GM18507 (cell line): ENCODE measurements at regions not wholly inside any gene's neighbourhood (a gene's known extent, or its start where the extent isn't known, plus 50 kb on each side); places are given as distances from the start of the nearest gene placed in this dataset.
"Not testable (repeated sequence)": the region's sequence is repeated elsewhere in the genome, so short reads cannot be mapped to it uniquely, and the experiment has no call there.

Experiments used
- DNase-seq: peaks from one replicate; pipeline ENCODE4 v3.0.0; 2011; ENCODE audit warnings: low read depth; ENCODE audit not compliant: insufficient read length; ENCODE audit errors: extremely low spot score
- FAIRE-seq: peaks from 2 replicates; lab custom pipeline; 2011; peaks lifted over from hg19 to GRCh38; lab: Jason Lieb, UNC

DNA sequence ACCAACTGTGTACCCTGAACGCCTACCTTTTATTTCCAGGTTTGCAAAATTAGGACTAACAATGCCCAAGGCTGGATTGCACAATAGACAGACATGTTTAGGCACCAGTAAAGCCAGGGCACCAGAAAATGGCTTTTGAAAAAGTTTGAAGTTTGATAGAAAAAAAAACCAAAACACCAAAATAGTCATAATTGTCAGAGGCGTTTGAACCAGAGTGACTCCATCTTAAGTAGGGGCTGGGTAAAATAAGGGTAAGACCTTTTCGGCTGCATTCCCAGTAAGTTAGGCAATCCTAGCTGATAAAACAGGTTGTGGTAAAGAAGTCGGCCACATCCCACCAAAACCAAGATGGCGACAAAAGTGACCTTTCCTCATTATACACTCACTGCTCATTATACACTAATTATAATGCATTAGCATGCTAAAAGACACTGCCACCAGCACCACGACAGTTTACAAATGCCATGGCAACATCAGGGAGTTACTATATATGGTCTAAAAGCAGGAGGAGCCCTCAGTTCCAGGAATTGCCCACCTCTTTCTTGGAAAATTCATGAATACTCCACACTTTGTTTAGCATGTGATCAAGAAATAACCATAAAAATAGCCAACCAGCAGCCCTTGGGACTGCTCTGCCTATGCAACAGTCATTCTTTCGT is 71.2 kb upstream of the EPCAM start:
- FAIRE-seq = no peak
- no peak for DNase-seq

DNA sequence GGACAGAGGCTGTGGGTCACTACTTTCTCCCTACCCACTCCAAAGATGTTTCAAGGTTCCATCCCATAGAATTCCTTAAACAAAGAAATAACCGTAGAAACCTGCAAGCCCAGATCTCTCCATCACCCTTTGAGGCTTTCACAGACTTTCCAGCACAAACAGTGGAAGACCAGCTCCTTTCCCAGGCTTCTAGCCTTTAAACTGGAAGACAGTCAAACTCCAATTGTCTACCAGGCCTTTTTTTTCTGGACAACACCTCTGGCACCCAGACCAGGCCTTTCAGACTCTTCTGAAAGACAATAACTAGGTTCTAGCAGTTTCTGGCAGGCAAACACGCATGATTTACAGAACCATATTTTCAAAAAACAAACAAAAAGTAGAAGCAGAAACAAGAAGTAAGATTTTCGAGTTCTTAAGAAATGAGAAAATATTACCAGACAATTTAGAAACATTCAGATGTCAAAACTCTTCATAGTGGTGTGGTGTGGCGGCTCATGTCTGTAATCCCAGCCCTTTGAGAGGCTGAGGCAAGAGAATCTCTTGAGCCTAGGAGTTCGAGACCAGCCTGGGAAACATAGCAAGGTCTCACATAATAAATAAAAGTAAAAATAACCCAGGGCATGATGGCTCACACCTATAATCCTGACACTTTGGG is 73.0 kb upstream of the EPCAM start:
- FAIRE-seq = no peak
- no peak for DNase-seq

DNA sequence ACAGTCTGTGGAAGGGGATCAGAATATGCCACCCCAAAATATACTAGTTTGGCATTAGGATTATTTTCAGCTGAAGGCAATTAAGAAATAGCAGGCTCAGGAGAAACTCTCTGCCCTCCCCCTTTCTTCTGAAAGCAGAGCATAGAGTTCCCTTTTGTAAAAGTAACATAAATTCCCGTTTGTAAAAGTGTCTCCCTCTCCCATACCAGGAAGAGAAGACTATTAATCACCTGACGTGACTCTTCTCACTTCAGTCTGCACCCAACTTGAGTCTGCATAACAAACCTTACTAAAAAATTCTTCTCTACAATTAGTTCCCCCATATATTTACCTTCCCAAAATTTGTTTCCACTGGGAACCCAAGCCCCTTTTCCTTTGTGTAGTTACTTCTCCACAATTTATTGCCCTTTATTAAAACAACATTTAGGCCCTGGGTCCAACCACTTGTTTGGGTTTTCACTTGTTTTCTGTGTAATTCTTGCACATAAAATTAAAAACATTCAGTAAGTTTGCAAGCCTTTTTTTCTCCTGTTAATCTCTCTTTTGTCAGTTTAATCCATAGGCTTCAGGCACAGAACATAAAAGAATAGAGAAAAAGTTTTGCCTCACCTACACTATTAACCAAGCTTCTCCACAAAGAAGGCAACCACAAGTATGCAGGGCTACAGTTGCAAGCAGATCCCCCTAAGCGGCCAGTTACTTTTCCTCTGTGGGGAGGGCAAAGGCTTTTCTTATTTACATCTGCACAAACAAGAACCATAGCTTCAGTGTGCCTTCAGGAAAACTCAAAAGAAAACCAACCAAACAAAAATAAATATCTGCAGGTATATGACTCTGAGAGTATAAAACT is 73.8 kb upstream of the EPCAM start:
- no peak for FAIRE-seq
- DNase-seq = no peak

DNA sequence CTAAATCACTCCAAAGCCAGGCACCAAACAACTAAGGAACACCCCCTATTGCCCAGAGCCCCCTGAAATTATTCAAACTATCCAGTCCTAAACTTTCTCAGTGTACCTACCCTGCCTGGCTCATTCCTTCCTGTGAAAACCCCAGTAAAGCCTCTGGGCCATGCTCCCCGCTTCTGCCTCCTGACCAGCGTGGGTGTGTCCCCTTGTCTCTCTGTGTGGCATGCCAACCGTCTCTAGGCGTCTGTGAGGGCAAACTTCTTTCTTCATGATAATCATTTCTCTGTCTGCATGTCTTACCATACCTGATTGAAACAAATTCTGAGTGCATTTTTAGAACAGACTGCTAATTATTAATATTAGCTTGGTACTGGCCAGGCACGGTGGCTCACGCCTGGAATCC is 75.1 kb upstream of the EPCAM start:
- no peak for FAIRE-seq
- no peak for DNase-seq

DNA sequence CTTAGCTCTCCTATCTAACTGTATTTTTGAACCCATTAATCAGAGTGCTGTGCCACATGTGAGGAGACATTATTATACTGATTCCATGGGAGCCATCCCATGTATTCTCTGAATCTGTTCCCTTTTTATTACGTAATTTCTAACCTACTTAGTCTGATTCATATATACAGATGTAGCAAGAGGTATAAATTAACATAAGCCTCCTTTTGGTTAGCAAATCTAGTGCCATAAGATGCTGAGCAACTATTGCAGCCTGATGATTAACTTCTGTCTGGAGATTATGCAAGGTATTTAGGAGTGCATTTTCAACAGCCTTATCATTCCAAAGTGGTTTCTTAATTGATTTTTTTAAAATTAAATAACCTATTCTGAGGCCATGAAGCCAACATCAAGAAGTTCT is 80.2 kb upstream of the EPCAM start:
- FAIRE-seq = no peak
- no peak for DNase-seq

DNA sequence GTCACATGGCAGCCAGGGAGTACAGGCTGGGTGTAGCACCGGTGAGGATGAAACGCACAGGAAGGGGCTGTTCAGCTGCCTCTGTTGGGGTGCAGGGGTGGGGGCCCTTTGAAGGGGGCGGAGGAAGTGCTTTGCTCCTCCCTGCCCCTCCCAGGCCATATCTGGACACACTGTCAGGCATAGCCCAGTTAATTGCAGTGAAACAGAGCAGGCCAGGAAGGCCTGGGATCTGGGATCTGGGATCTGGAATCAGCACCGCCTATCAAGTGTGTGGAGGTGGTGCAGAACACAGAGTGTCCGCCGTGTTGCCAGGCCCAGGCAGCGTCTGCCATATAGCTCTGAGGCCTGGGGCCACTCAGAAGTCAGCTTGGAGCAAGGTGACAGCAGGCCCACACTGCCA is 85.5 kb upstream of the EPCAM start:
- no peak for DNase-seq
- no peak for FAIRE-seq

DNA sequence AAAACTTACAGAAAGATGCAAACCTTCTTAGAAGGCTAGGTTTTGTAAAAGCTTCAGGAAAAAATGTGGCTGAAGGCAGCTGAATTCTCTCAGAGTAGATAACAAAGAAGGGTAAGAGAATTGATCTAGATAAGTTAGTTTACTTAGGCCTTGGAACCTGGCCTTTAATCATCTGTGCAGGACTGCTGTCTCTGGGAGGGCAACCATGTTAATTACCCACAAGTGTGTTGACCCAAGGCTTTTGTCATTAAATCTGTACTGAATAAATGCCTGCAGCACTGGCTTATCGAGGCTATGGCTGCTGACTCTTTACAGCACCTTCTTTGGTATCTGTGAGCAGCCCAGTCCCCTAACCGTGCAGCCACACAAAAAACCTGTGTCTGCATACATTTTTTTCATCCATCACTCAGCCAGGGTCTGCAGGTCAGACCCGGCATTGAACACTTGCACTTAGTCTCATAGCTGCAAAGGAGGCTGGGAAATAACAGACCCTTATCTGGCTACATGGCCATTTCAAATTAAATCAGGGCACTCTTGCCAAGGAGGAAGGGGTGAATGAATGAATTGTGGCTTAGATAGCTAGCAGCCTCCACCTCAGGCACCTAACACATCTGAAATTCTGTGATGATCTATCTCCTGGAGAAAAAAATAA is 86.4 kb upstream of the EPCAM start:
- FAIRE-seq (no peak), DNase-seq (no peak)

DNA sequence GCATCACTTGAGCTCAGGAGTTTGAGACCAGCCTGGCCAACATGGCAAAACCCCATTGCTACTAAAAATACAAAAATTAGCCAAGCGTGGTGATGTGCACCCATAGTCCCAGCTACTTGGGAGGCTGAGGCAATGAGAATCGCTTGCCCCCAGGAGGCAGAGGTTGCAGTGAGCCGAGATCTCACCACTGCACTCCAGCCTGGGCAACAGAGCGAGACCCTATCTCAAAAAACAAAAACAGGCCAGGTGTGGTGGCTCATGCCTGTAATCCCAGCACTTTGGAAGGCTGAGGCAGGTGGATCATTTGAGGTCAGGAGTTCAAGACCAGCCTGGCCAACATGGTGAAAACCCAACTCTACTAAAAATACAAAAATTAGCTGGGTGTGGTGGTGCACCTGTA is 89.6 kb upstream of the EPCAM start:
- FAIRE-seq, DNase-seq: not testable (repeated sequence)

DNA sequence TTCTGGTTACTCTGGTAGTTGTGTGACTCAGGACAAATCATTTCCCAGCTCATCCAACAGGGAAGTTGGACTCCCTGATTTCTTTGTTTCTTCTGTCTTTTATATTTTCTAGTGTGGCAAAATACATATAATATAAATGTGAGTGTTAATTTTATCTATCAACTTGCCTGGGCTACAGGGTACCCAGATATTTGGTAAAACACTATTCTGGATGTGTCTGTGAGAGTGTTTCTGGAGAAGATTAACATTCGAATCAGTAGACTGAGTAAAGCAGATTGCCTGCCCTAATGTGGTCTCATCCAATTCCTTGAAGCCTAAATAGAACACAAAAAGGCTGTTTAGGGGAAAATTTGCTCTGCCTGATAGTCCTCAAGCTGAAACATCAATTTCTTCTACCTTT is 91.1 kb upstream of the EPCAM start:
- no peak for DNase-seq

DNA sequence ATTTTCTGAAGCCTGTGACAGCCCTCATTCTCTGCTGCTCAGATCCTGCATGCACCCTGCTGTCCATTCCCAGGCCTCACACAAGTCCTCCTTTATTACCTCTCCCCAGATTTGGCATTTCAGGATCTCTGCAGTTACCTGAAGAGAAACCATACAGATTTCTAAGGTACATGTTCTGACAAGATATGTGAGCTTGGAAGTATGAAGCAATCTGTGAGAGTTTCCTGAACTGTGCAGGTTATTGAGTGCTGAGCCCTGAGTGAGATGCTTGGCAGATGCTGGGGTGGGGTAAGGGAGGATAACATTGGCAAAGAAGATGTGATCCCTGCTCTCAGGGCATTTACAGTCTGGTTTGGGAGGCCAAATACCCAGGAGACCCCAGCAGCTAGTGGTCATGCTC is 91.9 kb upstream of the EPCAM start:
- FAIRE-seq = no peak
- no peak for DNase-seq

More for the DNA sequence above, 91.1 kb upstream of the EPCAM start:
- no peak for FAIRE-seq

DNA sequence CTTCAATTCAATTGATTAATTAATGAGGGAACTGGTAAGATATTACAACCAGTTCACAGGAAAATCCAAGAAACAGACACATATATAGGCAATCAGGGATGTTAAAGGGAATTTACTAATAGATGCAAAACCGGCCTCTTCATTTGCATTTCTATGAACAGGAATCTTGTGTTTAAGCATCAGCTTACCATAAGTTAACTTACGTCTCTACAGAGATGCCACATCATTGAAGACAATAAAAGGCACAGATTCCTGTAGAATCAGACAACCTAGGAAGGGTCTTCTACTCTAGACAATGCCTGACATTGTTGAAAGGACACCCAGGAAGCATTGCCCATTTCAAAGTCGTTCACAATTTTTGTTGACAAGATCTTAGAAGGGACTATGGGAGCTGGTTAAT is 93.0 kb upstream of the EPCAM start:
- FAIRE-seq = no peak

DNA sequence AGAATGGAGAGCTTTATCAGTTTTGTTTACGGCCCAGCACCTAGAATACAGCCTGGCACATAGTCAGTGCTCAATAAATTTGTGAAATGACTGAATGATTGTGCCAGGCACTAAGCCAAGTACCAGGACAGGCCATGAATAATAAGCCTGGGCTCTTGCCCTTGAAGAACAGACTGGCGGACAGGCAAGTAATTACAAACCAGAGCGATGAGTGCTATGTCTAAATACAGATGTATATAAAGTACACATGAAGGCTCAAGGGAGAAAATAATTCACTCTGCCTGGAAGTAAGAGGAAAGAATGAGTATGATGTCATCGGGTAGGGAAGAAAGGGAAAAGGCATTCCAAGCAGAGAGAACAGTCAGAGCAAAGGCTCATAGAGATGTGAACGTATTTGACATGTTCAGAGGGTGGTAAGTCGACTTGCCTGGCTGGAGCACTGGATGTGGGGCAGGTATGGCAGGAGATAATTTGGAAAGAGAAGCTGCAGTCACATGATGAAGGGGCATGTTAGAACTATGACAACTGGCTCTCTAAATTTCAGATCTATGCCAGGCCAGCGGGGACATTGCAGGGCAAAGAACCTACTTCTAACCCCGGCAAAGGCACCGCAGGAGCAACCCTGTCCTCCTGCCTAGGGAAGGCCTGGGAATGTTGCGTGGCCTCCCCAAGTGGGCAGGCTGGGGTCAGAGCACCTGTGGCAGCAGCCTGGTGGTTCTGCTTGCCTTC is 94.9 kb upstream of the EPCAM start:
- no peak for FAIRE-seq
- DNase-seq = no peak

More for the DNA sequence above, 93.0 kb upstream of the EPCAM start:
- DNase-seq = no peak

DNA sequence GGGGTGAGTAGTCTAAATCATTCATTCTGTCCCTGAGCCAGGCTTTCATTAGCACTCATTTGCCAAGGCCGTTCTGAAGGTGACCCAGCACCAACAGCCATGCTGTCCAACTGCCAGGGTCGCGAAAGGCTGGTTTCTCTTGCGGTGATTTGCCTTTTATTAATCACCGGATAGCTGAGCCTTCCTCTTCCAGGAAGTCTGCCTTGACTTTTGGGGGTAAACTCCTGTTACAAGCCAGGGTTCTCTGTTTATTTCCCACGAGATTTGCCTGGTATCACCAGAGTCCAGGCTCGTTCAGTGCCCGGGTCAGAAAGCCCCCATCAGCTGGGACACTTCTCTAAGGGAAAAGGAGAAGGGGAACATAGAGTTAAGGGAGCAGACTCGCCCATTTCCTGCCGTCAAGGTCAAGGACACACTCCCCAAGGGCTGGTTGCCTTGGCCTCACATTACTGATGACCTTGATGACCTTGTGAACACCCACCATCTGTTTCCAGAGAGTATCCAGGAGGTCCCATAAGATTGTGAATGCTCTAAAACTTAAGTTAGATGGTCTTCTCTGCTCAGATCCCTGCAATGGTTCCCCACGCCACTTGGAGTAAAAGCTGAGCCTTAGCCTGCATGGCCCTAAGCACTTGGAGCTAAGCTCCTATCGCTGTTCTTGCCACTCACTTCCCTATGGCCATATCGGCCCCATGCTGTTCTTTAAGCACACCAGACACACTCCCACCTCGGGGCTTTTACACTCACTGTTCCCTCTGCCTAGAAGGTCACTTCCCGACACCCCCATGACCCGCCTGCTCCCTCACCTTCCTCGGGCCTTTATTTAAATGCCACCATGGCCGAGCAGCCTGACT is 96.0 kb upstream of the EPCAM start:
- DNase-seq = no peak
- no peak for FAIRE-seq

DNA sequence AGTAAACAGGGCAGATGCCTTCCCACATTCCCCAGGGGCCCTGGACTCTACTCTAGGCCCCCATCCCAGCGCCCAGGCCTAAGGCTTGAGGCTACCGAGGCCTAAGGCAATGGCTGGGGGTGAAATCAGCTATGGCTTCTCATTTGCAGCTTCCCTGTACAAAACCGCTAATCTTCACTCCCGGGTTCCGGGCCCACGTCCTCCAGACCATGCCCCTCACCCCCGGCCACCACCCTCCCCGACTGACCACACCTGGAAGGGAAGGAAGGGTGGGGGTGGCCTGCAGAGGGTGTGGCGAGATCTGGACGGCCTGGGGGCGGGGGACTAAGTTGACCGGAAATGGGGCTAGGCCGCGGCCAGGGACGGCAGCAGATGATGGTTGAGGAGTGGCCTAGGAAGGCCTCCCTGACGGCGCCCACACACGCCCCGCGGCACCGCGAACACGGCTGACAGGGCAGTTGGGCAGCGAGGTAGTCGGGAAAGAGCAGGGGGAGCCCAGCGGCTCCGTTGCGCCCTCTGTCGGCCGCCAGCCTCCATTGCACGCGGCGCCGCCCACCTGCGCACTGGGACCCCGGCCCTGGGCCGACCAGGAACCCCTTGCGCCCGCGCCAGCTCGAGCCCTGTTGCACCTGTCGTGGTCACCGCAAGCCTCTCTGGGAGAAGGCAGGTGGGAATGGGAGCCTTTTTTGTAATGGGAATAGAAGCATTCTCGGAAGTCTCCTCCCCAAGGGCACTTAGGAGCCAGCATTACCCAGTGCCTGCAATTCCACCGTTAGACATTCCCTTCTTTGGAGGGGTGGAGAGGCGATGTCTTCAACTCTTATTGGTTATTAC is 95.9 kb upstream of the CALM2 start:
- FAIRE-seq = no peak
- DNase-seq = peak; percentile 73

DNA sequence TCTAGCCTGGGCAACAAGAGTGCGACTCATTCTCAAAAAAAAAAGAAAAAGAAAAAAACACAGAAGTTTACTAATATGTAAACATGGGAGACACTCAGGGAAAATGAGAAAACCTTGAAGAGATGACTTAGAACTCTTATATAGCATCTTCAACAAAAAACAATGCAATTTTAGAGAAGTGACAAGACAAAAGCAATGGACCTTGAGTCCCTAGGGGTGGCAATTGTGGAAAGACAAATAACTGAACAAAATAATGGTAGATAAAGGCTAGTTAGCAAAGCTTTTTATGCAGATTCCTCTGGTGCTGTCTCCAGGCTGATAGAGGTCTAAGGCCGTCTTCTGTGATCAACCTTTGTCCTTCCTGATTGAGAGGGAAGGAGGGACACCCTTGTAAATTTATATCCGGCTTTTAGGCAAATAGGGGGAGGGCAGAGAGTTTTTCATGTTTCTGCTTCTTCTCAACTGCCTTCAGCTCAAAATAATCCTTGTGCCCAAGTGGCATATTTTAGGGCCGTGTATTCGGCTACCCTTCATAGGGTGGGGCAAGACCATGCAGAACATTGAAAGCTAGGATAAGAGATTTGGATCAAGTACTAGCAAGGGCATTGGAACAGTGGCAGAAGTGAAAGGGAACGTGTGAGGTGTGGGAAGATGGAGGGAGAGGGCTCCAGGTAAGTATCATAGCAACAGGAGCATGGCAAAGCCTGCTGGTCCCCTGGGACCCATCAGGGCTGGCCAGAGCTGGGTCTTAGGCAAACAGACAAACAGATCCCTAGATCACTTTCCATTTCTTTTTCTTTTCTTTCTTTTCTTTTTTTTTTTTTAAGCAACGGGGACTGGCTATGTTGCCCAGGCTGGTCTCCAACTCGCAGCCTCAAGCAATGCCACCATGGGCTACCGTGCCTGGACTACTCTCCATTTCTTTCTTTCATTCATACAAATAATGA is 95.0 kb upstream of the CALM2 start:
- no peak for DNase-seq
- no peak for FAIRE-seq

DNA sequence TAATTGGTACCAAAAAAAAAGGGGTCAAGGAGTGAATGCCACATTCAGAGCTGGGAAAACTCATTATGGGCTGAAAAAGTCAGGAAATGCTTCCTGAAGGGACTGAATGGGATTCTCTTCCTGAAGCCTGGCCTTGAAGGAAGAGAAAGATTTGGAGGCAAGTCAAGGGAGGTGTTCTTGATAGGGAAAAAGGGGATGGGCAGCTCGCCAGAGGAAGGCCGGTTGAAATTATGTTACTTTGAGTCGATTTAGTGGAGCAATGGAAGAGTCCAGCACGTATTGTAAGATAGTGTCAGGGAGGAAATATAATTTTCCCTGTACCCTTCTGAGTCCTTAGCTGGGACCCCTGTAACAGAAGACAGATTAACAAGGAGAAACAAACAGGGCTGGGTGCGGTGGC is 94.1 kb upstream of the CALM2 start:
- FAIRE-seq = no peak
- no peak for DNase-seq
